ENCODE measurements at regions not wholly inside any gene's neighbourhood (a gene's known extent, or its start where the extent isn't known, plus 50 kb on each side); places are given as distances from the start of the nearest gene placed in this dataset.
"Not testable (repeated sequence)": the region's sequence is repeated elsewhere in the genome, so short reads cannot be mapped to it uniquely, and the experiment has no call there.

GRCh38 chr13:54267253-54267668, 1238.6 kb downstream of the OLFM4 start:
- not testable (repeated sequence) for DNase-seq (ENCODE audit: low read depth)

- not testable (repeated sequence) for DNase-seq (ENCODE audit: low read depth)
Observed at GRCh38 chr13:54268013-54268695, 1239.5 kb downstream of the OLFM4 start.

- DNase-seq (ENCODE audit: low read depth) = no peak
Observed at GRCh38 chr13:54287062-54287764, 1258.6 kb downstream of the OLFM4 start.

GRCh38 chr13:54301085-54301484, 1272.5 kb downstream of the OLFM4 start:
- no peak for DNase-seq (ENCODE audit: low read depth)

GRCh38 chr13:54305377-54305776, 1276.8 kb downstream of the OLFM4 start:
- no peak for DNase-seq (ENCODE audit: low read depth)

- DNase-seq (ENCODE audit: low read depth) = no peak
Observed at GRCh38 chr13:54312885-54313284, 1284.3 kb downstream of the OLFM4 start.

GRCh38 chr13:54317722-54318121, 1289.1 kb downstream of the OLFM4 start:
- DNase-seq (ENCODE audit: low read depth) = no peak

- no peak for DNase-seq (ENCODE audit: low read depth)
Observed at GRCh38 chr13:54337540-54337939, 1308.9 kb downstream of the OLFM4 start.

GRCh38 chr13:54347531-54347930, 1318.9 kb downstream of the OLFM4 start:
- no peak for DNase-seq (ENCODE audit: low read depth)

GRCh38 chr13:54356209-54356608, 1327.6 kb downstream of the OLFM4 start:
- no peak for DNase-seq (ENCODE audit: low read depth)

GRCh38 chr13:54356849-54357248, 1328.2 kb downstream of the OLFM4 start:
- DNase-seq (ENCODE audit: low read depth) = no peak

- no peak for DNase-seq (ENCODE audit: low read depth)
Observed at GRCh38 chr13:54357284-54357933, 1328.8 kb downstream of the OLFM4 start.

GRCh38 chr13:54361460-54361859, 1332.8 kb downstream of the OLFM4 start:
- DNase-seq (ENCODE audit: low read depth) = no peak

GRCh38 chr13:54366728-54367127, 1338.1 kb downstream of the OLFM4 start:
- no peak for DNase-seq (ENCODE audit: low read depth)

GRCh38 chr13:54367639-54368271, 1339.1 kb downstream of the OLFM4 start:
- no peak for DNase-seq (ENCODE audit: low read depth)

- DNase-seq (ENCODE audit: low read depth) = no peak
Observed at GRCh38 chr13:54368387-54368786, 1339.8 kb downstream of the OLFM4 start.

- no peak for DNase-seq (ENCODE audit: low read depth)
Observed at GRCh38 chr13:54373211-54373610, 1344.6 kb downstream of the OLFM4 start.

- no peak for DNase-seq (ENCODE audit: low read depth)
Observed at GRCh38 chr13:54379461-54379860, 1350.8 kb downstream of the OLFM4 start.

- DNase-seq (ENCODE audit: low read depth) = no peak
Observed at GRCh38 chr13:54383604-54384003, 1355.0 kb downstream of the OLFM4 start.

- no peak for DNase-seq (ENCODE audit: low read depth)
Observed at GRCh38 chr13:54387625-54388024, 1359.0 kb downstream of the OLFM4 start.

- DNase-seq (ENCODE audit: low read depth) = no peak
Observed at GRCh38 chr13:54390841-54391240, 1362.2 kb downstream of the OLFM4 start.

GRCh38 chr13:54394085-54394700, 1365.6 kb downstream of the OLFM4 start:
- DNase-seq (ENCODE audit: low read depth) = no peak

Data from ELR (cell line).